SU-DHL-6 (cell line): ENCODE measurements at regions not wholly inside any gene's neighbourhood (a gene's known extent, or its start where the extent isn't known, plus 50 kb on each side); places are given as distances from the start of the nearest gene placed in this dataset.

Source experiments
- CTCF ChIP-seq: fragments of 200-600 bp; sonication (generic); IDR thresholded peaks from one replicate; pipeline ENCODE4 v1.5.1; 2017; ENCODE audit warnings: antibody characterized with exemption, mild to moderate bottlenecking, low read length, moderate library complexity; ENCODE audit not compliant: insufficient read depth, poor library complexity, severe bottlenecking
- EZH2phosphoT487 ChIP-seq: fragments of 200-600 bp; sonication (generic), shearing (Covaris generic); conservative IDR thresholded peaks from 2 replicates; pipeline ENCODE4 v1.6.1; 2018; ENCODE audit warnings: mild to moderate bottlenecking, antibody characterized with exemption, low read length, moderate library complexity, mixed read lengths

GRCh38 chr2:46828491-46829230 is 86.9 kb downstream of the MCFD2 start:
- TF ChIP-seq CTCF (no peak), EZH2phosphoT487 (no peak)
